SU-DHL-6 (cell line): ENCODE measurements at regions not wholly inside any gene's neighbourhood (a gene's known extent, or its start where the extent isn't known, plus 50 kb on each side); places are given as distances from the start of the nearest gene placed in this dataset.

Source experiments
- CTCF ChIP-seq: fragments of 200-600 bp; sonication (generic); IDR thresholded peaks from one replicate; pipeline ENCODE4 v1.5.1; 2017; ENCODE audit warnings: antibody characterized with exemption, mild to moderate bottlenecking, low read length, moderate library complexity; ENCODE audit not compliant: insufficient read depth, poor library complexity, severe bottlenecking
- EZH2phosphoT487 ChIP-seq: fragments of 200-600 bp; sonication (generic), shearing (Covaris generic); conservative IDR thresholded peaks from 2 replicates; pipeline ENCODE4 v1.6.1; 2018; ENCODE audit warnings: mild to moderate bottlenecking, antibody characterized with exemption, low read length, moderate library complexity, mixed read lengths

GRCh38 chr3:74122281-74122680 is 492.2 kb downstream of the CNTN3 start:
- no peak for TF ChIP-seq CTCF
- no peak for TF ChIP-seq EZH2phosphoT487
